ENCODE measurements at regions not wholly inside any gene's neighbourhood (a gene's known extent, or its start where the extent isn't known, plus 50 kb on each side); places are given as distances from the start of the nearest gene placed in this dataset.

- TF ChIP-seq CTCF (IDR thresholded peaks at IDR 0.05; ENCODE audit: insufficient read depth, low read length) (no peak), REST (IDR thresholded peaks at IDR 0.05; ENCODE audit: insufficient replicate concordance, low read depth) (no peak), POLR2AphosphoS5 (IDR thresholded peaks at IDR 0.05; ENCODE audit: low read depth) (no peak), GABPA (IDR thresholded peaks at IDR 0.05; ENCODE audit: low read depth) (no peak), SPI1 (IDR thresholded peaks at IDR 0.05; ENCODE audit: borderline replicate concordance, low read depth) (no peak)
These were observed 216.2 kb upstream of the PRSS16 start for GRCh38 chr6:27031302-27031701.

Data from HL-60 (cell line).